AG04450 (cell line): ENCODE measurements at regions not wholly inside any gene's neighbourhood (a gene's known extent, or its start where the extent isn't known, plus 50 kb on each side); places are given as distances from the start of the nearest gene placed in this dataset.
A peak's percentile ranks its signal among the peaks of the same experiment; 100 is the strongest.

ENCODE experiments used
- CTCF ChIA-PET: fragments of 300-600, 350-600 bp; formaldehyde crosslinking; extraction: SDS; loops from one replicate; lab custom pipeline; 2022; ENCODE audit warnings: antibody characterized with exemption, inconsistent platforms; lab: Charles Lee
- POLR2A ChIA-PET: fragments of 350-600 bp; formaldehyde crosslinking; extraction: SDS; loops from one replicate; lab custom pipeline; 2021; ENCODE audit warnings: antibody characterized with exemption, inconsistent platforms; lab: Yijun Ruan, JAX
- DNase-seq: peaks from one replicate; pipeline ENCODE4 v3.0.0-alpha.2; 2011; ENCODE audit warnings: low read depth, low spot score
- H3K27ac ChIP-seq: one replicate; pipeline ENCODE4 v1.5.1; 2012; ENCODE audit warnings: low read depth, low read length, control low read depth
- H3K27me3 ChIP-seq: one replicate; pipeline ENCODE4 v1.6.0; 2012; ENCODE audit warnings: low read length; ENCODE audit not compliant: control insufficient read depth, insufficient read depth
- H3K4me3 ChIP-seq: 2 replicates; pipeline ENCODE4 v1.5.1; 2011; ENCODE audit warnings: mild to moderate bottlenecking, low read depth, low read length, control low read depth
- H3K9me3 ChIP-seq: 2 replicates; pipeline ENCODE4 v1.5.1; 2012; ENCODE audit warnings: low read length; ENCODE audit not compliant: control insufficient read depth, insufficient read depth
- TF ChIP-seq, protein P1 (sequence below): IDR thresholded peaks from 2 replicates; pipeline ENCODE4 v1.5.1; 2011; ENCODE audit warnings: low read depth, low read length, control low read depth, inconsistent platforms

DNA sequence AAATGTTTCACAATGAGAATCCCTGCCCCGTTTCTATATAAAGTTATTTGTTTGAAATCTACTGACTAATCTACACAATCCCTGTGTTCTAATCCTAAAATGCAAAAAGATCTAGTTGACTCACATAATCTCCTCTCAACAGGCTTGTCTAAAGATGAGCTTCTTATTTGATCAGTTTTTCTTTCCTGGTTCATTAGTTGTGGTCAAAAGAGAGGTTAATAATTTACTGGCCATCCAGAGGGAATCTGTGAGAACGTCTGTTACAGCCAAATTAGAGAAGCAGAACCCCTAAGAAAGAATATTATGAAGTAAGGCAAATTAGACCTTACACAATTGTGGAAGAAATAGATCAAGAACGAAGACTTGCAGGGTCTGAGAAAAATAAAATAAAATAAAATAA, 173.7 kb upstream of the ANO3 start:
- TF ChIP-seq, protein P1, sequence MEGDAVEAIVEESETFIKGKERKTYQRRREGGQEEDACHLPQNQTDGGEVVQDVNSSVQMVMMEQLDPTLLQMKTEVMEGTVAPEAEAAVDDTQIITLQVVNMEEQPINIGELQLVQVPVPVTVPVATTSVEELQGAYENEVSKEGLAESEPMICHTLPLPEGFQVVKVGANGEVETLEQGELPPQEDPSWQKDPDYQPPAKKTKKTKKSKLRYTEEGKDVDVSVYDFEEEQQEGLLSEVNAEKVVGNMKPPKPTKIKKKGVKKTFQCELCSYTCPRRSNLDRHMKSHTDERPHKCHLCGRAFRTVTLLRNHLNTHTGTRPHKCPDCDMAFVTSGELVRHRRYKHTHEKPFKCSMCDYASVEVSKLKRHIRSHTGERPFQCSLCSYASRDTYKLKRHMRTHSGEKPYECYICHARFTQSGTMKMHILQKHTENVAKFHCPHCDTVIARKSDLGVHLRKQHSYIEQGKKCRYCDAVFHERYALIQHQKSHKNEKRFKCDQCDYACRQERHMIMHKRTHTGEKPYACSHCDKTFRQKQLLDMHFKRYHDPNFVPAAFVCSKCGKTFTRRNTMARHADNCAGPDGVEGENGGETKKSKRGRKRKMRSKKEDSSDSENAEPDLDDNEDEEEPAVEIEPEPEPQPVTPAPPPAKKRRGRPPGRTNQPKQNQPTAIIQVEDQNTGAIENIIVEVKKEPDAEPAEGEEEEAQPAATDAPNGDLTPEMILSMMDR: no peak
- H3K27me3 ChIP-seq: no peaks in the 10 kb centered on the region
- H3K9me3 ChIP-seq: no peaks in the 10 kb centered on the region
- CTCF ChIA-PET: interaction anchor here (0.6 to 1.1 kb wide), 2 partner anchors 130 to 176 kb away, joined by 3 read pairs; no protein-coding TSS in a partner anchor
- POLR2A ChIA-PET: no interaction called here
- no peak overlapping the region for H3K4me3 ChIP-seq
- H3K27ac ChIP-seq: no peak overlapping the region
- no peak for DNase-seq

DNA sequence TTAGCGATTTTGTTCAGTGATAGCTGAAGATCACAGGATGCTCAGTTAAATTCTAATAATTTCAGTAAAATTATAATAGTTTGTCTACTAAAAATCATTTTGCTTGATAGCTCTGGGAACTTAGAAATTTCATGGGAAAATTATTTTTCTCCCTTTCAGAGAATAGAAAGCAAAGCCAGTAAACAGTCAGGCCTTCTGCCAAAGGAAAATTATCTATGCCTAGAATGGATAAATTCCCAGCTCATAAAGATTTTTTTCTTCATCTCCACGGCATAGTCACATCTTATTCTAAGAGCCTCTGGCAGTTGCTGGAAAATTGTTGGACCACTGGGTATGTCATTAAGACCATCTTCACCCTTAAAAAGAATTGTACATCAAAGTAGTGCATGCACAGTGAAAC, 169.6 kb upstream of the ANO3 start:
- Histone ChIP-seq H3K4me3 (no peak overlapping the region), H3K9me3 (no peaks in the 10 kb centered on the region), H3K27ac (no peak overlapping the region), H3K27me3 (no peaks in the 10 kb centered on the region)
- CTCF ChIA-PET: no interaction called here
- DNase-seq: no peak
- TF ChIP-seq, protein P1: no peak
- POLR2A ChIA-PET: no interaction called here

DNA sequence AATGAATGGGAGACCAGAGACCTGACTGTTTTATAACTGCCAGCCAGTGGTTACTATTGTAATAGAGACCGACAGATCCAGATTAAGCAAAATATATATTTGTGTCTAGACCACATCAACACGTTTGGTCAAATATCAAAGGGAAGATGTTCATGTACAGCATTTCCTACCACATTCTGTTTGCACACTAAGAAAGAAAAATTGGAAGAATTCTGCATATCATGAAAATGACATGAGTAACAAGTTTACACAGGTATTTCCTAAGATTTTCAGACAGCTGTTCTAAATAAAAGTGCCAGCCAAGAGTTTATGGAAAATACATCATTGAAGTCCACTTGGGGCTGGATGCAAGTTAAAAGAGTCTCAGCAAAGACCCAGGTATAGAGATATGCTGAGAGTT, 145.5 kb upstream of the ANO3 start:
- Histone ChIP-seq H3K9me3 (no peaks in the 10 kb centered on the region), H3K27ac (no peak overlapping the region), H3K4me3 (no peak overlapping the region), H3K27me3 (no peaks in the 10 kb centered on the region)
- no peak for DNase-seq
- TF ChIP-seq, protein P1: no peak
- CTCF ChIA-PET: interaction anchor here (0.8 kb wide), 1 partner anchor 204 kb away, joined by 3 read pairs; no protein-coding TSS in a partner anchor
- POLR2A ChIA-PET: no interaction called here

DNA sequence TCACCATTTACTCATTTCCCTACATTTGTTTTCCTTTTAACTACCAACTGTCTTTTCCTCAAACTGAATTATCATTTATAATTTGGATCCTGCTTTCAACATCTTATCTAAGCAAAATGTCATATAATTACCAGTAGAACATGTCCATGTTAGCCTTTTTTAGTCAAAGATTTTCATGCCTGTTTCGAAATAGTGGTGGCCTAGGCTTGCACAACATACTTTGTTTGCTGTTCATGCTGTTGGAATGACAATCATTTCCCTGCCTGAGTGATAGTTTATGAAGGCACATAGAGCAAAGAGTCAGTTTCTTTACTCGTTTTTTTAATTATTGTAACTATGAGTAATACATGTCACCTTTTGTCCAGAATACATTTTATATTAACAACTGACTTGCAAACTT, 144.3 kb upstream of the ANO3 start:
- peak; percentile 27 for DNase-seq
- ChIA-PET POLR2A (no interaction called here), CTCF (interaction anchor here (1.1 kb wide), 1 partner anchor 206 kb away, joined by 3 read pairs; no protein-coding TSS in a partner anchor)
- Histone ChIP-seq H3K9me3 (no peaks in the 10 kb centered on the region), H3K27me3 (no peaks in the 10 kb centered on the region), H3K27ac (no peak overlapping the region), H3K4me3 (no peak overlapping the region)
- TF ChIP-seq, protein P1: no peak

DNA sequence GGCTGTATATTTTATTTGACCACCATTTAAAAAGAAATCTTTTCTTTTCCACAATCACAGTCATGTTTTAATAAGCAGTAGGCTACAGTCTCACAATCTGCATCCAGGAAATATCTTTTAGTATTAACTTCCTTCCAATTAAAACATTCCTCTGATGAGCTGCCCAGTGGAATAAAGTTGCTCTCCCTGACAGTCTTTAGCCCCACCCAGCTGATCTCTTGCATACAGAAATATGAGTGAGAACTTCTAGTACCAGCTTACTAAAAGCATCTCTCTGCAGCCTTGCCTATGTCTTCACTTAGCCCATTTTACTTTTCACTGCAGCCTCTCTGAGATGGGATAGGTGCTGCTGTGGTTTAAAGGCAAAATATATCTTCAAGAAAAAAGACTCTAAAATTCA, 143.4 kb upstream of the ANO3 start:
- H3K4me3 ChIP-seq: no peak overlapping the region
- no peaks in the 10 kb centered on the region for H3K27me3 ChIP-seq
- TF ChIP-seq, protein P1: no peak
- no peak for DNase-seq
- ChIA-PET CTCF (interaction anchor here (1.1 to 1.5 kb wide), 2 partner anchors 39 to 206 kb away, joined by 3 to 5 read pairs; no protein-coding TSS in a partner anchor), POLR2A (no interaction called here)
- H3K9me3 ChIP-seq: no peaks in the 10 kb centered on the region
- no peak overlapping the region for H3K27ac ChIP-seq
